GM18867 (cell line): ENCODE measurements at regions not wholly inside any gene's neighbourhood (a gene's known extent, or its start where the extent isn't known, plus 50 kb on each side); places are given as distances from the start of the nearest gene placed in this dataset.
"Not testable (repeated sequence)": the region's sequence is repeated elsewhere in the genome, so short reads cannot be mapped to it uniquely, and the experiment has no call there.

Experiments
- ATAC-seq: cut with Tn5 transposase; IDR thresholded peaks from one replicate; pipeline ENCODE4 v1.9.1; 2021; ENCODE audit warnings: mild to moderate bottlenecking, moderate library complexity; ENCODE audit not compliant: unreplicated experiment

- ATAC-seq: not testable (repeated sequence)
Observed at GRCh38 chr6:154624727-154625126, 108.5 kb upstream of the SCAF8 start.

- no peak for ATAC-seq
Observed at GRCh38 chr6:154625721-154626120, 107.5 kb upstream of the SCAF8 start.

GRCh38 chr6:154629127-154629526 is 104.1 kb upstream of the SCAF8 start:
- no peak for ATAC-seq

GRCh38 chr6:154632119-154632518 is 101.1 kb upstream of the SCAF8 start:
- ATAC-seq: no peak

GRCh38 chr6:154637392-154637791 is 95.8 kb upstream of the SCAF8 start:
- ATAC-seq: no peak

- ATAC-seq: no peak
Observed at GRCh38 chr6:154638369-154638768, 94.8 kb upstream of the SCAF8 start.

- ATAC-seq: not testable (repeated sequence)
Observed at GRCh38 chr6:154639196-154639595, 94.0 kb upstream of the SCAF8 start.

GRCh38 chr6:154648188-154648887 is 84.9 kb upstream of the SCAF8 start:
- no peak for ATAC-seq

GRCh38 chr6:154648888-154649205 is 84.4 kb upstream of the SCAF8 start:
- ATAC-seq: no peak

- no peak for ATAC-seq
Observed at GRCh38 chr6:154649721-154650120, 83.5 kb upstream of the SCAF8 start.

- no peak for ATAC-seq
Observed at GRCh38 chr6:154650351-154650750, 82.9 kb upstream of the SCAF8 start.

GRCh38 chr6:154651656-154652055 is 81.6 kb upstream of the SCAF8 start:
- no peak for ATAC-seq

GRCh38 chr6:154653385-154653784 is 79.8 kb upstream of the SCAF8 start:
- ATAC-seq: no peak

GRCh38 chr6:154653853-154654252 is 79.4 kb upstream of the SCAF8 start:
- no peak for ATAC-seq

- no peak for ATAC-seq
Observed at GRCh38 chr6:154656660-154657059, 76.6 kb upstream of the SCAF8 start.

GRCh38 chr6:154661768-154662167 is 71.4 kb upstream of the SCAF8 start:
- ATAC-seq: no peak

- no peak for ATAC-seq
Observed at GRCh38 chr6:154664287-154664686, 68.9 kb upstream of the SCAF8 start.

GRCh38 chr6:154668156-154668555 is 65.1 kb upstream of the SCAF8 start:
- ATAC-seq: no peak

- ATAC-seq: no peak
Observed at GRCh38 chr6:154672086-154672485, 61.1 kb upstream of the SCAF8 start.

GRCh38 chr6:154673919-154674318 is 59.3 kb upstream of the SCAF8 start:
- ATAC-seq: no peak

GRCh38 chr6:154675602-154676088 is 57.6 kb upstream of the SCAF8 start:
- peak; percentile 99 for ATAC-seq

GRCh38 chr6:154682633-154683125 is 50.5 kb upstream of the SCAF8 start:
- ATAC-seq: no peak
